Mesenchymal stem cell (in vitro differentiated cells and primary cell): ENCODE measurements at regions not wholly inside any gene's neighbourhood (a gene's known extent, or its start where the extent isn't known, plus 50 kb on each side); places are given as distances from the start of the nearest gene placed in this dataset.

ENCODE experiments used
- DNase-seq: peaks from one replicate; pipeline ENCODE4 v3.0.0-alpha.2; 2013
- H2AFZ ChIP-seq: one replicate; pipeline ENCODE4 v1.6.1; 2013; ENCODE audit warnings: low read depth, mild to moderate bottlenecking, control low read depth, inconsistent platforms, low read length, moderate library complexity
- H2AK5ac ChIP-seq: 2 replicates; pipeline ENCODE4 v1.6.1; 2013; ENCODE audit warnings: low read length, moderate library complexity, mild to moderate bottlenecking, inconsistent platforms; ENCODE audit not compliant: severe bottlenecking
- H2BK120ac ChIP-seq: one replicate; pipeline ENCODE4 v1.6.1; 2013; ENCODE audit warnings: low read depth, mild to moderate bottlenecking, inconsistent platforms, low read length, moderate library complexity
- H2BK12ac ChIP-seq, 2 experiments: one replicate each; pipeline ENCODE4 v1.6.1; 2013; ENCODE audit warnings: inconsistent platforms in 2 of 2, low read length in 2 of 2, mild to moderate bottlenecking in 2 of 2, moderate library complexity in 2 of 2, control low read depth in 1 of 2
- H2BK15ac ChIP-seq: one replicate; pipeline ENCODE4 v1.6.1; 2013; ENCODE audit warnings: mild to moderate bottlenecking, low read depth, inconsistent platforms; ENCODE audit not compliant: poor library complexity, severe bottlenecking
- H2BK5ac ChIP-seq: 2 replicates; pipeline ENCODE4 v1.6.1; 2013; ENCODE audit warnings: low read depth, mild to moderate bottlenecking, low read length, control low read depth, inconsistent platforms; ENCODE audit not compliant: poor library complexity, severe bottlenecking
- H3K14ac ChIP-seq, 2 experiments: one replicate each; pipeline ENCODE4 v1.6.1; 2013; ENCODE audit warnings: inconsistent platforms in 2 of 2, low read length in 2 of 2, control low read depth in 1 of 2, mild to moderate bottlenecking in 1 of 2, moderate library complexity in 1 of 2
- H3K18ac ChIP-seq, 2 experiments: one replicate each; pipeline ENCODE4 v1.6.1; 2013; ENCODE audit warnings: inconsistent platforms in 2 of 2, low read length in 2 of 2, control low read depth in 1 of 2, low read depth in 1 of 2, mild to moderate bottlenecking in 1 of 2
- H3K23ac ChIP-seq, 2 experiments: one replicate each; pipeline ENCODE4 v1.6.1; 2013; ENCODE audit warnings: inconsistent platforms in 2 of 2, low read length in 2 of 2, mild to moderate bottlenecking in 2 of 2, moderate library complexity in 2 of 2, control low read depth in 1 of 2
- H3K27ac ChIP-seq: 2 replicates; pipeline ENCODE4 v1.5.1; 2013; ENCODE audit warnings: mild to moderate bottlenecking, moderate library complexity, low read length, control low read depth, inconsistent platforms; ENCODE audit not compliant: poor library complexity, severe bottlenecking
- H3K27me3 ChIP-seq, 2 experiments: 2 replicates each; pipeline versions ENCODE4 v1.6.1 to v1.7.0; 2013; ENCODE audit warnings: low read length in 2 of 2, mild to moderate bottlenecking in 2 of 2, moderate library complexity in 2 of 2, control low read depth in 1 of 2, inconsistent platforms in 1 of 2; ENCODE audit not compliant: control insufficient read depth in 1 of 2, insufficient read depth in 1 of 2
- H3K36me3 ChIP-seq, 2 experiments: 2 replicates each; pipeline versions ENCODE4 v1.6.1 to v1.7.0; 2013; ENCODE audit warnings: low read length in 2 of 2, control low read depth in 1 of 2, inconsistent platforms in 1 of 2, low read depth in 1 of 2, mild to moderate bottlenecking in 1 of 2; ENCODE audit not compliant: insufficient read depth in 2 of 2, control insufficient read depth in 1 of 2
- H3K4ac ChIP-seq, 2 experiments: one replicate each; pipeline ENCODE4 v1.6.1; 2013; ENCODE audit warnings: inconsistent platforms in 2 of 2, low read length in 2 of 2, mild to moderate bottlenecking in 2 of 2, moderate library complexity in 2 of 2, control low read depth in 1 of 2, low read depth in 1 of 2
- H3K4me1 ChIP-seq: 2 replicates; pipeline ENCODE4 v1.6.1; 2013; ENCODE audit warnings: low read depth, low read length, control low read depth; ENCODE audit not compliant: control insufficient read depth, insufficient read depth
- H3K4me2 ChIP-seq: 2 replicates; pipeline ENCODE4 v1.6.1; 2013; ENCODE audit warnings: low read length, mild to moderate bottlenecking, inconsistent platforms; ENCODE audit not compliant: poor library complexity, severe bottlenecking
- H3K4me3 ChIP-seq, 2 experiments: 2 replicates each; pipeline versions ENCODE4 v1.5.1 to v1.7.0; 2013; ENCODE audit warnings: low read length in 2 of 2, mild to moderate bottlenecking in 2 of 2, control low read depth in 1 of 2, low read depth in 1 of 2; ENCODE audit not compliant: insufficient read depth in 1 of 2
- H3K79me1 ChIP-seq: replicated peaks from 2 replicates; pipeline ENCODE4 v1.6.1; 2013; ENCODE audit warnings: mild to moderate bottlenecking, control low read depth, low read length, inconsistent platforms; ENCODE audit not compliant: poor library complexity, severe bottlenecking
- H3K9ac ChIP-seq: 2 replicates; pipeline ENCODE4 v1.7.0; 2013; ENCODE audit warnings: mild to moderate bottlenecking, low read length, moderate library complexity
- H3K9me3 ChIP-seq: 2 replicates; pipeline ENCODE4 v1.7.0; 2013; ENCODE audit warnings: mild to moderate bottlenecking, low read length; ENCODE audit not compliant: control insufficient read depth
- H4K8ac ChIP-seq: one replicate; pipeline ENCODE4 v1.6.1; 2013; ENCODE audit warnings: inconsistent platforms, mild to moderate bottlenecking, low read length, moderate library complexity
- H4K91ac ChIP-seq: one replicate; pipeline ENCODE4 v1.6.1; 2013; ENCODE audit warnings: mild to moderate bottlenecking, low read length, inconsistent platforms
- WGBS: methylation state at CpG from one replicate; pipeline ENCODE4 v1.1.7; 2013; ENCODE audit warnings: mixed read lengths; 5-methylcytosine and 5-hydroxymethylcytosine counted together

GRCh38 chr2:151053661-151053990 lies 208.0 kb downstream of the RBM43 start:
- H2BK120ac ChIP-seq = no peak overlapping the region
- H3K18ac ChIP-seq = no peak overlapping the region
- H3K27me3 ChIP-seq = no peaks in the 10 kb centered on the region
- no peak overlapping the region for H2BK5ac ChIP-seq
- no peak for DNase-seq
- H2AK5ac ChIP-seq = no peak overlapping the region
- no peak overlapping the region for H3K4me2 ChIP-seq
- no peak overlapping the region for H3K27ac ChIP-seq
- H3K79me1 ChIP-seq = no peaks in the 10 kb centered on the region
- no peak overlapping the region for H4K8ac ChIP-seq
- H3K9me3 ChIP-seq = no peaks in the 10 kb centered on the region
- no peaks in the 10 kb centered on the region for H3K36me3 ChIP-seq
- no peak overlapping the region for H4K91ac ChIP-seq
- H3K4me3 ChIP-seq = no peak overlapping the region
- H3K4me1 ChIP-seq = no peaks in the 10 kb centered on the region
- H3K14ac ChIP-seq = no peak overlapping the region
- no peak overlapping the region for H2AFZ ChIP-seq
- H2BK12ac ChIP-seq = no peak overlapping the region
- H3K9ac ChIP-seq = peak overlapping the region; percentile 80
- 95% methylated on average over 1 of the region's 1 CpG for WGBS
- no peak overlapping the region for H2BK15ac ChIP-seq
- H3K4ac ChIP-seq = no peak overlapping the region
- H3K23ac ChIP-seq = no peak overlapping the region

- no peaks in the 10 kb centered on the region for H3K79me1 ChIP-seq
- no peak overlapping the region for H3K23ac ChIP-seq
- no peaks in the 10 kb centered on the region for H3K36me3 ChIP-seq
- no peak overlapping the region for H2BK12ac ChIP-seq
- H3K27ac ChIP-seq = no peak overlapping the region
- peak; percentile 24 for DNase-seq
- H3K9me3 ChIP-seq = no peaks in the 10 kb centered on the region
- peak overlapping the region in 1 of 2 experiments; percentile 16 for H3K4ac ChIP-seq
- no peaks in the 10 kb centered on the region for H3K4me1 ChIP-seq
- H3K9ac ChIP-seq = peak overlapping the region; percentile 80
- H3K4me3 ChIP-seq = no peak overlapping the region
- H2BK15ac ChIP-seq = no peak overlapping the region
- no peak overlapping the region for H2BK5ac ChIP-seq
- 89% methylated on average over 1 of the region's 1 CpG for WGBS
- H3K14ac ChIP-seq = no peak overlapping the region
- H2BK120ac ChIP-seq = no peak overlapping the region
- H3K4me2 ChIP-seq = no peak overlapping the region
- no peak overlapping the region for H4K8ac ChIP-seq
- no peak overlapping the region for H3K18ac ChIP-seq
- H4K91ac ChIP-seq = no peak overlapping the region
- no peak overlapping the region for H2AFZ ChIP-seq
- no peaks in the 10 kb centered on the region for H3K27me3 ChIP-seq
- no peak overlapping the region for H2AK5ac ChIP-seq
Measured at GRCh38 chr2:151052850-151053660, 208.6 kb downstream of the RBM43 start.

GRCh38 chr2:151051574-151052220 lies 210.0 kb downstream of the RBM43 start:
- H4K8ac ChIP-seq = no peak overlapping the region
- no peaks in the 10 kb centered on the region for H3K27me3 ChIP-seq
- no peak overlapping the region for H3K4me3 ChIP-seq
- H3K79me1 ChIP-seq = no peaks in the 10 kb centered on the region
- DNase-seq = peak; percentile 67
- WGBS = no CpG with 5 or more reads among the region's 2 CpGs
- no peaks in the 10 kb centered on the region for H3K36me3 ChIP-seq
- H2AFZ ChIP-seq = no peak overlapping the region
- H4K91ac ChIP-seq = no peak overlapping the region
- H3K14ac ChIP-seq = no peak overlapping the region
- no peak overlapping the region for H2BK12ac ChIP-seq
- H2BK120ac ChIP-seq = no peak overlapping the region
- H3K4ac ChIP-seq = no peak overlapping the region
- H2BK15ac ChIP-seq = no peak overlapping the region
- H2AK5ac ChIP-seq = no peak overlapping the region
- no peak overlapping the region for H3K27ac ChIP-seq
- no peaks in the 10 kb centered on the region for H3K4me1 ChIP-seq
- no peak overlapping the region for H2BK5ac ChIP-seq
- H3K9ac ChIP-seq = peak overlapping the region; percentile 80
- no peak overlapping the region for H3K18ac ChIP-seq
- no peak overlapping the region for H3K4me2 ChIP-seq
- no peak overlapping the region for H3K23ac ChIP-seq
- H3K9me3 ChIP-seq = no peaks in the 10 kb centered on the region

- Histone ChIP-seq H3K9ac (peak overlapping the region; percentile 80), H3K23ac (no peak overlapping the region), H3K14ac (no peak overlapping the region), H3K36me3 (no peaks in the 10 kb centered on the region), H3K4me3 (no peak overlapping the region), H3K4ac (no peak overlapping the region), H3K4me1 (no peaks in the 10 kb centered on the region), H4K91ac (peak overlapping the region; percentile 14), H3K18ac (peak overlapping the region in 1 of 2 experiments; percentile 88), H2BK120ac (peak overlapping the region; percentile 13), H2BK5ac (no peak overlapping the region), H4K8ac (no peak overlapping the region), H2BK12ac (peak overlapping the region in 1 of 2 experiments; percentile 35), H2BK15ac (no peak overlapping the region), H3K27ac (no peak overlapping the region), H2AK5ac (no peak overlapping the region), H3K9me3 (no peaks in the 10 kb centered on the region), H3K4me2 (no peak overlapping the region), H2AFZ (no peak overlapping the region), H3K27me3 (no peaks in the 10 kb centered on the region), H3K79me1 (no peaks in the 10 kb centered on the region)
- WGBS = 75% methylated on average over 1 of the region's 1 CpG
- DNase-seq = peak; percentile 54
Measured at GRCh38 chr2:151049746-151050145, 211.9 kb downstream of the RBM43 start.
